IMR-90 (cell line): ENCODE measurements at regions not wholly inside any gene's neighbourhood (a gene's known extent, or its start where the extent isn't known, plus 50 kb on each side); places are given as distances from the start of the nearest gene placed in this dataset.
"Not testable (repeated sequence)": the region's sequence is repeated elsewhere in the genome, so short reads cannot be mapped to it uniquely, and the experiment has no call there.

ENCODE experiments used
- ATAC-seq: fragments of 200-7000 bp; cut with Tn5 transposase; 2 replicates; pipeline ENCODE4 v1.9.1; 2020; ENCODE audit warnings: low read depth, mild to moderate bottlenecking, moderate library complexity
- BruUV-seq: library from RNA; stranded (reverse); fragments of 400-500 nt; replicated peaks from 2 replicates; lab custom pipeline; 2021; lab: Mats Ljungman, UMichigan
- CTCF ChIA-PET: fragments of 300-600 bp; formaldehyde crosslinking; extraction: SDS; loops from one replicate; lab custom pipeline; 2021; ENCODE audit warnings: antibody characterized with exemption; lab: Yijun Ruan, JAX
- POLR2A ChIA-PET: fragments of 300-600 bp; sonication (Branson Sonifier 250); formaldehyde crosslinking; loops from one replicate; lab custom pipeline; 2022; ENCODE audit warnings: antibody characterized with exemption; ENCODE audit not compliant: unreplicated experiment; lab: Charles Lee
- DNase-seq: peaks from one replicate; pipeline ENCODE4 v3.0.0; 2013
- H2AFZ ChIP-seq: replicated peaks from 2 replicates; pipeline ENCODE3; 2013; ENCODE audit warnings: low read length, mild to moderate bottlenecking; ENCODE audit not compliant: poor library complexity
- H2AK5ac ChIP-seq: 2 replicates; pipeline ENCODE4 v1.6.1; 2013; ENCODE audit warnings: low read depth, low read length, inconsistent platforms
- H2AK9ac ChIP-seq: replicated peaks from 2 replicates; pipeline ENCODE3; 2013; ENCODE audit warnings: mild to moderate bottlenecking, low read depth, low read length, moderate library complexity; ENCODE audit not compliant: poor library complexity
- H2BK120ac ChIP-seq: 2 replicates; pipeline ENCODE4 v1.6.1; 2013; ENCODE audit warnings: low read depth, low read length, inconsistent platforms
- H2BK15ac ChIP-seq: 3 replicates; pipeline ENCODE4 v1.6.1; 2013; ENCODE audit warnings: low read depth, low read length, inconsistent platforms
- H2BK20ac ChIP-seq: 2 replicates; pipeline ENCODE4 v1.6.1; 2013; ENCODE audit warnings: low read depth, mild to moderate bottlenecking, inconsistent platforms, low read length, moderate library complexity
- H2BK5ac ChIP-seq: 2 replicates; pipeline ENCODE4 v1.6.1; 2013; ENCODE audit warnings: mild to moderate bottlenecking, low read depth, low read length, inconsistent platforms; ENCODE audit not compliant: poor library complexity, severe bottlenecking
- H3K14ac ChIP-seq: replicated peaks from 2 replicates; pipeline ENCODE4 v1.6.1; 2013; ENCODE audit warnings: low read depth, low read length, inconsistent platforms
- H3K18ac ChIP-seq: 2 replicates; pipeline ENCODE4 v1.6.1; 2013; ENCODE audit warnings: low read depth, low read length, control low read depth
- H3K23ac ChIP-seq: 2 replicates; pipeline ENCODE4 v1.6.1; 2013; ENCODE audit warnings: low read depth, low read length, inconsistent platforms
- H3K27ac ChIP-seq: 2 replicates; pipeline ENCODE4 v1.5.1; 2013; ENCODE audit warnings: mild to moderate bottlenecking, control low read depth, low read length; ENCODE audit not compliant: insufficient read depth
- H3K27me3 ChIP-seq: 2 replicates; pipeline ENCODE4 v1.6.1; 2013; ENCODE audit warnings: low read length; ENCODE audit not compliant: control insufficient read depth, insufficient read depth
- H3K36me3 ChIP-seq: 2 replicates; pipeline ENCODE4 v1.6.1; 2013; ENCODE audit warnings: low read length, mixed read lengths; ENCODE audit not compliant: control insufficient read depth, insufficient read depth
- H3K4ac ChIP-seq: 2 replicates; pipeline ENCODE4 v1.6.1; 2013; ENCODE audit warnings: low read depth, low read length, inconsistent platforms
- H3K4me1 ChIP-seq: 2 replicates; pipeline ENCODE4 v1.6.1; 2013; ENCODE audit warnings: low read length, mixed read lengths; ENCODE audit not compliant: control insufficient read depth, insufficient read depth
- H3K4me2 ChIP-seq: 2 replicates; pipeline ENCODE4 v1.6.1; 2013; ENCODE audit warnings: low read depth, mild to moderate bottlenecking, control low read depth, low read length, moderate library complexity
- H3K4me3 ChIP-seq: 2 replicates; pipeline ENCODE4 v1.5.1; 2013; ENCODE audit warnings: low read depth, mild to moderate bottlenecking, control low read depth, low read length, moderate library complexity; ENCODE audit not compliant: insufficient read depth
- H3K56ac ChIP-seq: 2 replicates; pipeline ENCODE4 v1.6.1; 2013; ENCODE audit warnings: low read length, inconsistent platforms; ENCODE audit not compliant: insufficient read depth; ENCODE audit errors: extremely low read depth
- H3K79me1 ChIP-seq, 2 experiments: 2 replicates each; pipeline ENCODE4 v1.6.1; 2013; ENCODE audit warnings: low read length in 2 of 2, inconsistent platforms in 1 of 2, low read depth in 1 of 2
- H3K9ac ChIP-seq: 2 replicates; pipeline ENCODE4 v1.6.1; 2013; ENCODE audit warnings: low read depth, low read length, control low read depth
- H3K9me1 ChIP-seq: 2 replicates; pipeline ENCODE4 v1.6.1; 2013; ENCODE audit warnings: low read length, inconsistent platforms; ENCODE audit not compliant: insufficient read depth
- H3K9me3 ChIP-seq: 2 replicates; pipeline ENCODE4 v1.6.1; 2013; ENCODE audit warnings: low read length; ENCODE audit not compliant: control insufficient read depth, insufficient read depth
- H4K20me1 ChIP-seq: 2 replicates; pipeline ENCODE4 v1.6.1; 2013; ENCODE audit warnings: low read length, inconsistent platforms; ENCODE audit not compliant: insufficient read depth
- H4K5ac ChIP-seq: 2 replicates; pipeline ENCODE4 v1.6.1; 2013; ENCODE audit warnings: mild to moderate bottlenecking, low read depth, low read length, control low read depth
- H4K8ac ChIP-seq, 2 experiments: 2 replicates each; pipeline ENCODE4 v1.6.1; 2013; ENCODE audit warnings: low read depth in 2 of 2, low read length in 2 of 2, control low read depth in 1 of 2, inconsistent platforms in 1 of 2
- H4K91ac ChIP-seq: 2 replicates; pipeline ENCODE4 v1.6.1; 2013; ENCODE audit warnings: low read depth, low read length, inconsistent platforms; ENCODE audit not compliant: insufficient read depth
- WGBS, 2 experiments: methylation state at CpG; one replicate each; pipeline versions ENCODE4 v1.1.5 to v1.1.7; 2013; ENCODE audit warnings: missing lambda C conversion rate in 2 of 2; ENCODE audit not compliant: insufficient read length in 1 of 2; ENCODE audit errors: extremely low coverage in 2 of 2; 5-methylcytosine and 5-hydroxymethylcytosine counted together
- dilution Hi-C: fragments of 300-500 bp; cut with HindIII; formaldehyde crosslinking; loops from one replicate; pipeline ENCODE4 v1.14.3; 2018; ENCODE audit warnings: low sequenced_read_pairs; ENCODE audit not compliant: unreplicated experiment
- in situ Hi-C: fragments of 300-500 bp; cut with MboI; formaldehyde crosslinking; loops from 3 replicates; pipeline ENCODE4 v1.14.3; 2019; ENCODE audit warnings: low sequenced_read_pairs, inconsistent platforms, mixed read lengths
- intact Hi-C: fragments of 100-400 bp; cut with micrococcal nuclease; formaldehyde crosslinking; loops from 2 replicates; pipeline ENCODE4 v1.10.0; 2022

DNA sequence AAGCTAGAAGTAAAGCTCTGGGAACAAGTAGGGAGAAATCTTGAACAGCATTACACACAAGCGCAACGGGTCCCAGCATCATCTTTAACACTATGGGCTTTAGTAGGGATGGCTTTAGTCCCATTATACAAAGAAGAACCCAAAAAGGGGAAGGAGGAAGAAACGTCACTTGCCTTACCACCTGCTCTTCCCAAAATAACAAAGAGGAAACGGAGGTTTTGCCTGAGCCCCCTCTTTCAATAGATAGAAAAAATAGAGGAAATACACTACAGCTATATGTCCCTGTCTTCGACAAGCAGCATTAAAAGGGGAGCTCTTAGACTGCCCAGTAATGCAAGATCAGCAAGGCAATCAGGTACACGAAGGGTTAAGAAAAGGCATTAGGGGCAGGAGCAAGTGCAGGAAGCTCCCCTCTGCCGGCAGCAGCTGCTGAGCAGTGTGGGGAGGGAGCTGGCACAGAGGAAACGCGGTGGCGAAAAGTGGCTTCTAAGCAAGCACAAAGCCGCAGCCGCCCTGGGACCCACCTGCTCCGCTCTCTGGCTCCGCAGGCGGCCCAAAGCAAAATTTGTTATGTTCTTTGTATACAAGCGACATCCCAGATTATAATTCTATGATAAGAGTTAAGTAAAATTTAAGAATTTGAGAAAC is 1172.4 kb downstream of the TMEM121 start:
- in situ Hi-C loops, H3K4me3 ChIP-seq, H4K8ac ChIP-seq, H3K14ac ChIP-seq, H3K27me3 ChIP-seq, H3K9ac ChIP-seq, H3K23ac ChIP-seq, H3K9me3 ChIP-seq, H3K18ac ChIP-seq, H3K4me1 ChIP-seq, H2BK120ac ChIP-seq, H2BK20ac ChIP-seq, H3K4ac ChIP-seq, H2BK5ac ChIP-seq, H2AK9ac ChIP-seq, BruUV-seq, H4K20me1 ChIP-seq, H4K91ac ChIP-seq, H3K79me1 ChIP-seq, H2AFZ ChIP-seq, H3K4me2 ChIP-seq, H3K9me1 ChIP-seq, H4K5ac ChIP-seq, H2AK5ac ChIP-seq, DNase-seq, H3K27ac ChIP-seq, dilution Hi-C loops, intact Hi-C loops, ATAC-seq, POLR2A ChIA-PET, H3K56ac ChIP-seq, CTCF ChIA-PET, H2BK15ac ChIP-seq, H3K36me3 ChIP-seq: not testable (repeated sequence)
- WGBS, 2 experiments, result no CpG with 5 or more reads among the region's 16 CpGs

DNA sequence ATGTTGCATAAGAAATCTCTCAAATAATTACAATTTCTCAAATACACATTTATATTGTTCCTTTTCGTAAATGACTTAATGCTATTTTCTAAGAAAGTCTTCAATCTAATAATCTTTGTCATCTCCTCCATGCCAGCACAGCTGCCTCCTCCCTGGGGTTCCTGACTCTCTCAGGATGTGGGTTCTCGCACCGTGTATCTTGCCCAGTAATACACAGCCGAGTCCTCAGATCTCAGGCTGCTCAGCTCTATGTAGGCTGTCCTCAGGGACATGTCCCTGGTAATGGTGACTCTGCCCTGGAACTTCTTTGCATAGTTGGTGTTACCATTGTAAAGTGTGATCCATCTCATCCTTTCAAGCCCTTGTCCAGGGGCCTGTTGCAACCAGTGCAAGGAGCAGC is 1177.3 kb downstream of the TMEM121 start:
- H3K4ac ChIP-seq, H3K9ac ChIP-seq, intact Hi-C loops, CTCF ChIA-PET, H2BK20ac ChIP-seq, ATAC-seq, BruUV-seq, H2AK9ac ChIP-seq, H4K20me1 ChIP-seq, H4K5ac ChIP-seq, H3K27me3 ChIP-seq, H3K18ac ChIP-seq, H4K8ac ChIP-seq, H3K79me1 ChIP-seq, dilution Hi-C loops, H3K23ac ChIP-seq, in situ Hi-C loops, H3K14ac ChIP-seq, H4K91ac ChIP-seq, H2BK120ac ChIP-seq, H3K9me3 ChIP-seq, H3K56ac ChIP-seq, H2AFZ ChIP-seq, H2BK15ac ChIP-seq, H3K36me3 ChIP-seq, H3K27ac ChIP-seq, POLR2A ChIA-PET, H2BK5ac ChIP-seq, H3K4me2 ChIP-seq, H2AK5ac ChIP-seq, H3K9me1 ChIP-seq, H3K4me1 ChIP-seq, DNase-seq, H3K4me3 ChIP-seq: not testable (repeated sequence)
- WGBS, 2 experiments, result no CpG with 5 or more reads among the region's 4 CpGs
